ENCODE measurements at regions not wholly inside any gene's neighbourhood (a gene's known extent, or its start where the extent isn't known, plus 50 kb on each side); places are given as distances from the start of the nearest gene placed in this dataset.

DNA sequence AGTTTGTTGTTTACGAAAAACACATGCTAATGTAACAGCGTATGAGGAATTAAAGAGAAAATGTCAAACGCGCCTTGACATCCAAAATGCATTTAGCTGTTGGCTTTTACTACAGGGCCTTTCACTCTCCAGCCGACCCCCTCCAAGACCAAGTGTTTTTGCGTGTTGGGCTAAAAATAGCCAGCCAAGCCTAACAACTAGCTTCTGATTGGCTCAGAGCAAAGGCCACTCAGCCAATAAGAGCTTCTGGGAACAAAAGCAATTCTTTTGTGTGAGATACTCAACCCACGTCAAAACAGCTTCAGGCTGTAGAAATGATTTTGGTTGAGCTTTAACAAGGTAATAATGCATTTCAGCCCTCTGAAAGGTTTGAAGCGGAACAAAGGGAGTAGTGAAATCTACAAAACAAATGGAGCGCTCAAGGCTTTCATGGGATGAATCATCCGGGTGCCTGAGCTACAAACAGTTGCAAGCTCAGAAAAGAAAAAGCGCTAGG, 198.7 kb upstream of the DCN start:
- no peak for TF ChIP-seq EZH2phosphoT487 (IDR thresholded peaks at IDR 0.05; ENCODE audit: low read length)
- TF ChIP-seq, protein P1, sequence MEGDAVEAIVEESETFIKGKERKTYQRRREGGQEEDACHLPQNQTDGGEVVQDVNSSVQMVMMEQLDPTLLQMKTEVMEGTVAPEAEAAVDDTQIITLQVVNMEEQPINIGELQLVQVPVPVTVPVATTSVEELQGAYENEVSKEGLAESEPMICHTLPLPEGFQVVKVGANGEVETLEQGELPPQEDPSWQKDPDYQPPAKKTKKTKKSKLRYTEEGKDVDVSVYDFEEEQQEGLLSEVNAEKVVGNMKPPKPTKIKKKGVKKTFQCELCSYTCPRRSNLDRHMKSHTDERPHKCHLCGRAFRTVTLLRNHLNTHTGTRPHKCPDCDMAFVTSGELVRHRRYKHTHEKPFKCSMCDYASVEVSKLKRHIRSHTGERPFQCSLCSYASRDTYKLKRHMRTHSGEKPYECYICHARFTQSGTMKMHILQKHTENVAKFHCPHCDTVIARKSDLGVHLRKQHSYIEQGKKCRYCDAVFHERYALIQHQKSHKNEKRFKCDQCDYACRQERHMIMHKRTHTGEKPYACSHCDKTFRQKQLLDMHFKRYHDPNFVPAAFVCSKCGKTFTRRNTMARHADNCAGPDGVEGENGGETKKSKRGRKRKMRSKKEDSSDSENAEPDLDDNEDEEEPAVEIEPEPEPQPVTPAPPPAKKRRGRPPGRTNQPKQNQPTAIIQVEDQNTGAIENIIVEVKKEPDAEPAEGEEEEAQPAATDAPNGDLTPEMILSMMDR (IDR thresholded peaks at IDR 0.05; ENCODE audit: low read length), result no peak
